ENCODE measurements at regions not wholly inside any gene's neighbourhood (a gene's known extent, or its start where the extent isn't known, plus 50 kb on each side); places are given as distances from the start of the nearest gene placed in this dataset.

DNA sequence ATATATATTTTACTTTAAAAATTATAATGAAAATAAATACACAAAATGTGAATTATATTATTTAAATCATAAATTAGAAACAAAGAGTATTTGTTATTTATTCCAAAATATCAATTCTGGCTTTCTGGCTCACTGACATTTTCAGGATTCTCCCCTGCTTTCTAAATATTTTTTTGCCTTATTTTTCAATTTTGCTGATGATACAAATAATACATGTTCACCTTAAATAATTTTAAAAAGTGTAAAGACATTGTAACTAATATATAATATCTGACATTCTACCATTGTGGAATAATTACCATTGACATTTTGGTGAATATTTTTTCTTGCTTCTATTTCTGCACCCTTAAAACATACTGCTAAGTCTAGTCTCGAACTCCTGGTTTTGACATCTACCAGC is 325.9 kb upstream of the CBLB start:
- 97% methylated on average over 1 of the region's 1 CpG for WGBS

GRCh38 chr3:106197532-106198194 is 328.9 kb upstream of the CBLB start:
- TF ChIP-seq EP300 (IDR thresholded peaks at IDR 0.05) (no peak), POLR2AphosphoS5 (IDR thresholded peaks at IDR 0.05) (no peak), POLR2A (IDR thresholded peaks at IDR 0.05; ENCODE audit: low read depth) (no peak)
- TF ChIP-seq, protein P1, sequence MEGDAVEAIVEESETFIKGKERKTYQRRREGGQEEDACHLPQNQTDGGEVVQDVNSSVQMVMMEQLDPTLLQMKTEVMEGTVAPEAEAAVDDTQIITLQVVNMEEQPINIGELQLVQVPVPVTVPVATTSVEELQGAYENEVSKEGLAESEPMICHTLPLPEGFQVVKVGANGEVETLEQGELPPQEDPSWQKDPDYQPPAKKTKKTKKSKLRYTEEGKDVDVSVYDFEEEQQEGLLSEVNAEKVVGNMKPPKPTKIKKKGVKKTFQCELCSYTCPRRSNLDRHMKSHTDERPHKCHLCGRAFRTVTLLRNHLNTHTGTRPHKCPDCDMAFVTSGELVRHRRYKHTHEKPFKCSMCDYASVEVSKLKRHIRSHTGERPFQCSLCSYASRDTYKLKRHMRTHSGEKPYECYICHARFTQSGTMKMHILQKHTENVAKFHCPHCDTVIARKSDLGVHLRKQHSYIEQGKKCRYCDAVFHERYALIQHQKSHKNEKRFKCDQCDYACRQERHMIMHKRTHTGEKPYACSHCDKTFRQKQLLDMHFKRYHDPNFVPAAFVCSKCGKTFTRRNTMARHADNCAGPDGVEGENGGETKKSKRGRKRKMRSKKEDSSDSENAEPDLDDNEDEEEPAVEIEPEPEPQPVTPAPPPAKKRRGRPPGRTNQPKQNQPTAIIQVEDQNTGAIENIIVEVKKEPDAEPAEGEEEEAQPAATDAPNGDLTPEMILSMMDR (IDR thresholded peaks at IDR 0.05): no peak
- Histone ChIP-seq H3K4me3 (no peak overlapping the region), H3K27ac (replicated peaks in 1 of 4) (no peak overlapping the region), H3K36me3 (no peaks in the 10 kb centered on the region), H3K27me3 (no peaks in the 10 kb centered on the region), H3K9me3 (peaks cover 0 to 3% (median 0%) of the 10 kb centered on the region in 4 donors), H3K4me1 (peaks cover 0 to 2% (median 0%) of the 10 kb centered on the region in 4 donors)
- WGBS: 86% methylated on average over 4 of the region's 4 CpGs
- no peak for DNase-seq (ENCODE audit: extremely low spot score)
- intact Hi-C loops (cut with DNase I): no loop called here

More for the DNA sequence above, 325.9 kb upstream of the CBLB start:
- Histone ChIP-seq H3K4me1 (peaks cover 0 to 2% (median 0%) of the 10 kb centered on the region in 4 donors), H3K9me3 (peaks cover 0 to 3% (median 0%) of the 10 kb centered on the region in 4 donors), H3K27me3 (no peaks in the 10 kb centered on the region), H3K4me3 (no peak overlapping the region), H3K36me3 (no peaks in the 10 kb centered on the region), H3K27ac (replicated peaks in 1 of 4) (no peak overlapping the region)
- no peak for TF ChIP-seq EP300 (IDR thresholded peaks at IDR 0.05)
- TF ChIP-seq, protein P1 (IDR thresholded peaks at IDR 0.05): no peak
- no peak for TF ChIP-seq POLR2AphosphoS5 (IDR thresholded peaks at IDR 0.05)
- no peak for TF ChIP-seq POLR2A (IDR thresholded peaks at IDR 0.05; ENCODE audit: low read depth)
- intact Hi-C loops (cut with DNase I): no loop called here
- DNase-seq (ENCODE audit: extremely low spot score): no peak

DNA sequence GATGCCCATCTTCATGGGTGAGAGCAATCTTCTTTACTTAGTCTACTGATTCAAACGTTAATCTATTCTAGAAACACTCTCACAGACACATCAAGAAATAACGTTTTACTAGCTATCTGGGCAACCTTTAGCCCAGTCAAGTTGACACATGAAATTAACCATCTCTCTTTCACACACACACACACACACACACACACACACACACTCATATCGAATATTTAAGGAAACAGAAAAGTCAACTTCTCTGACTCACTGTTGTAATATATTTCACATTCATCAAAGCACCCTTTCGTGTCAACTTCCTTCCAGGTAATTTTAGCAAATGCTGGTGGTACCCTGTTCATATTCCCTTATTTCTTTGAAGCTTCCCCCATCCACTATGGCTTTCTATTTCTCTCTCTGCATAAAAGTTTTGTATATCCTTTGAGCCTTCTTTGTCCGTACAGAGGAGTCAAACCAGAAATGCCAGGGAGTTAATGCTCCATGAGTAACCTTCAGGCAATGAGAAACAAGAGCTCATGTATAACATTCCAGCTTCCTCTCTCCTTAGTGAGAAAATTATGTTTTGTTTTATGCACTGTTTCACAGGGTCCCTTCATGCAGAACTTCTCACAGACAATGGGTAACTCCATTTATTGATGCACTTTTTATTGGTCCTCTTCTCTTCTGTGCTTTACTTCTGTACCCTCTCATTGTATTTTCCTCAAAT is 335.5 kb upstream of the CBLB start:
- no peak overlapping the region for H3K27ac ChIP-seq (replicated peaks in 1 of 4)
- H3K4me3 ChIP-seq: no peak overlapping the region
- DNase-seq (ENCODE audit: extremely low spot score): no peak
- H3K4me1 ChIP-seq: peaks cover 0 to 13% (median 0%) of the 10 kb centered on the region in 4 donors
- WGBS: 89% methylated on average over 5 of the region's 5 CpGs
- H3K36me3 ChIP-seq: no peaks in the 10 kb centered on the region
- H3K27me3 ChIP-seq: no peaks in the 10 kb centered on the region
- TF ChIP-seq EP300 (IDR thresholded peaks at IDR 0.05) (no peak), POLR2A (IDR thresholded peaks at IDR 0.05; ENCODE audit: low read depth) (no peak), POLR2AphosphoS5 (IDR thresholded peaks at IDR 0.05) (no peak)
- TF ChIP-seq, protein P1 (IDR thresholded peaks at IDR 0.05): no peak
- peaks cover 0 to 10% (median 0%) of the 10 kb centered on the region in 4 donors for H3K9me3 ChIP-seq
- intact Hi-C loops (cut with DNase I): no loop called here

DNA sequence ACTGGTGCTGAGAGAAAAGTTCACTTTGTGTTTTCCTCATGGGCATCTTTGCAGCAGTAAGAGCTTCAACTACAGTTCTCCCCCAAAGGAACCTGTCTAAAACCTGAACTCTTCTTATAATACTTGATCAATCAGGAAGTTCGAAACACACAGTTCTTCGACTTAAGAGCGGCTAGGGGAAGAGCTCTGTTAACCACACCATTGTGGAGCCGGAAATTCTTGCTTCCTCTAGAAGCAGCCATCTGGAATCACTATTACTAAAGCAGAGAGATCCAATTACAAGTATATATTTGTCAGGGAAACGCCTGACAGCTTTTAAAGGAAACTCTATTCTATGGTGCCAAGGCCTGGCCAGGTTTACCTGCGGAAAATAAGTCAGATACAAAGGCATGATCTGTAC is 337.3 kb upstream of the CBLB start:
- Histone ChIP-seq H3K27me3 (no peaks in the 10 kb centered on the region), H3K27ac (replicated peaks in 1 of 4) (no peak overlapping the region), H3K36me3 (no peaks in the 10 kb centered on the region), H3K9me3 (peaks cover 0 to 10% (median 0%) of the 10 kb centered on the region in 4 donors), H3K4me3 (peak overlapping the region in 1 of 4 donors; percentile 4), H3K4me1 (peaks cover 0 to 13% (median 0%) of the 10 kb centered on the region in 4 donors)
- TF ChIP-seq EP300 (IDR thresholded peaks at IDR 0.05): no peak
- TF ChIP-seq POLR2A (IDR thresholded peaks at IDR 0.05; ENCODE audit: low read depth): no peak
- no peak for TF ChIP-seq POLR2AphosphoS5 (IDR thresholded peaks at IDR 0.05)
- TF ChIP-seq, protein P1 (IDR thresholded peaks at IDR 0.05): no peak
- intact Hi-C loops (cut with DNase I): no loop called here
- no peak for DNase-seq (ENCODE audit: extremely low spot score)
- WGBS: 68% methylated on average over 6 of the region's 6 CpGs

Measured in esophagus muscularis mucosa (tissue), 4 donors.